HEK293 (cell line): ENCODE measurements at regions not wholly inside any gene's neighbourhood (a gene's known extent, or its start where the extent isn't known, plus 50 kb on each side); places are given as distances from the start of the nearest gene placed in this dataset.

Experiments used
- CTCF ChIA-PET: fragments of 350-600 bp; formaldehyde crosslinking; extraction: SDS; loops from one replicate; lab custom pipeline; 2021; ENCODE audit warnings: antibody characterized with exemption; lab: Yijun Ruan, JAX
- POLR2A ChIA-PET: fragments of 300-600 bp; formaldehyde crosslinking; extraction: SDS; loops from one replicate; lab custom pipeline; 2020; ENCODE audit warnings: antibody characterized with exemption, inconsistent platforms; lab: Yijun Ruan, JAX
- H3K27ac ChIP-seq: fragments of 200-500 bp; sonication (Bioruptor generic); 2 replicates; pipeline ENCODE4 v1.5.1; 2014; ENCODE audit warnings: low read depth, low read length, control low read depth, inconsistent platforms; ENCODE audit errors: extremely low read depth
- H3K36me3 ChIP-seq, 2 experiments: fragments of 200-500 bp in 1 of 2; sonication (Bioruptor generic) in 1 of 2; 1 replicate in 1 of 2; 2 replicates in 1 of 2; pipeline ENCODE4 v1.5.1; 2014 to 2017; ENCODE audit warnings: inconsistent platforms in 2 of 2, low read length in 2 of 2; ENCODE audit not compliant: control insufficient read depth in 2 of 2, insufficient read depth in 1 of 2
- H3K4me1 ChIP-seq: fragments of 200-500 bp; sonication (Bioruptor generic); 2 replicates; pipeline ENCODE4 v1.5.1; 2014; ENCODE audit warnings: mild to moderate bottlenecking, low read length, inconsistent platforms; ENCODE audit not compliant: control insufficient read depth, insufficient read depth
- H3K4me3 ChIP-seq: 2 replicates; pipeline ENCODE4 v1.5.1; 2011; ENCODE audit warnings: low read depth, mild to moderate bottlenecking, control low read depth, low read length, moderate library complexity
- H3K9me3 ChIP-seq: fragments of 200-500 bp; sonication (Bioruptor generic); 2 replicates; pipeline ENCODE4 v1.5.1; 2014; ENCODE audit warnings: low read depth, low read length, inconsistent platforms; ENCODE audit not compliant: control insufficient read depth, insufficient read depth
- ATF2 ChIP-seq: fragments of 450-650 bp; formaldehyde crosslinking; IDR thresholded peaks from 2 replicates; pipeline ENCODE4 v1.5.1; 2016; ENCODE audit warnings: missing biosample characterization, missing genetic modification characterization, low read depth
- KLF8 ChIP-seq: fragments of 450-650 bp; formaldehyde crosslinking; IDR thresholded peaks from 2 replicates; pipeline ENCODE4 v1.5.1; 2016; ENCODE audit warnings: missing biosample characterization, missing genetic modification characterization
- SETDB1 ChIP-seq: IDR thresholded peaks from one replicate; pipeline ENCODE4 v1.6.1; 2017; ENCODE audit warnings: mild to moderate bottlenecking, low read length, moderate library complexity, mixed read lengths; ENCODE audit not compliant: insufficient read length
- TRIM28 ChIP-seq: IDR thresholded peaks from 2 replicates; pipeline ENCODE4 v1.6.1; 2011; ENCODE audit warnings: low read length, control low read depth, borderline replicate concordance
- ZBTB17 ChIP-seq: fragments of 450-650 bp; formaldehyde crosslinking; IDR thresholded peaks from 2 replicates; pipeline ENCODE4 v1.5.1; 2016; ENCODE audit warnings: missing biosample characterization, missing genetic modification characterization
- ZFP37 ChIP-seq: fragments of 450-650 bp; formaldehyde crosslinking; IDR thresholded peaks from 2 replicates; pipeline ENCODE4 v1.5.1; 2016; ENCODE audit warnings: missing biosample characterization, missing genetic modification characterization
- ZNF211 ChIP-seq: fragments of 450-650 bp; formaldehyde crosslinking; IDR thresholded peaks from 2 replicates; pipeline ENCODE4 v1.5.1; 2016; ENCODE audit warnings: low read depth, missing biosample characterization, missing genetic modification characterization
- ZNF274 ChIP-seq, 2 experiments: fragments of 200-500 bp in 1 of 2; fragments of 450-650 bp in 1 of 2; sonication (Bioruptor generic) in 1 of 2; formaldehyde crosslinking in 1 of 2; IDR thresholded peaks; 2 replicates each; pipeline versions ENCODE4 v1.5.1 to v1.6.1; 2014 to 2016; ENCODE audit warnings: borderline replicate concordance in 1 of 2, inconsistent platforms in 1 of 2, low read length in 1 of 2, missing biosample characterization in 1 of 2, missing genetic modification characterization in 1 of 2
- ZNF433 ChIP-seq: fragments of 450-650 bp; formaldehyde crosslinking; IDR thresholded peaks from 2 replicates; pipeline ENCODE4 v1.5.1; 2016; ENCODE audit warnings: missing biosample characterization, missing genetic modification characterization, low read depth
- ZNF521 ChIP-seq: fragments of 450-650 bp; formaldehyde crosslinking; IDR thresholded peaks from 2 replicates; pipeline ENCODE4 v1.5.1; 2017; ENCODE audit warnings: missing biosample characterization, mild to moderate bottlenecking, missing genetic modification characterization
- ZNF571 ChIP-seq: fragments of 450-650 bp; formaldehyde crosslinking; IDR thresholded peaks from 2 replicates; pipeline ENCODE4 v1.5.0; 2017; ENCODE audit warnings: missing biosample characterization, missing genetic modification characterization
- ZNF596 ChIP-seq: fragments of 450-650 bp; IDR thresholded peaks from 2 replicates; pipeline ENCODE4 v1.5.0; 2018; ENCODE audit warnings: missing biosample characterization, mild to moderate bottlenecking, missing genetic modification characterization, moderate library complexity
- ZNF610 ChIP-seq: fragments of 450-650 bp; formaldehyde crosslinking; IDR thresholded peaks from 2 replicates; pipeline ENCODE4 v1.5.1; 2016; ENCODE audit warnings: missing biosample characterization, missing genetic modification characterization, borderline replicate concordance
- ZNF629 ChIP-seq: fragments of 450-650 bp; formaldehyde crosslinking; IDR thresholded peaks from 2 replicates; pipeline ENCODE4 v1.5.1; 2017; ENCODE audit warnings: missing biosample characterization, missing genetic modification characterization
- ZNF670 ChIP-seq: fragments of 450-650 bp; formaldehyde crosslinking; IDR thresholded peaks from 2 replicates; pipeline ENCODE4 v1.5.1; 2016; ENCODE audit warnings: missing biosample characterization, missing genetic modification characterization, low read depth
- ZNF677 ChIP-seq: fragments of 450-650 bp; IDR thresholded peaks from 2 replicates; pipeline ENCODE4 v1.5.0; 2018; ENCODE audit warnings: missing biosample characterization, mild to moderate bottlenecking, missing genetic modification characterization, moderate library complexity
- ZNF768 ChIP-seq: fragments of 450-650 bp; formaldehyde crosslinking; IDR thresholded peaks from 2 replicates; pipeline ENCODE4 v1.5.1; 2018; ENCODE audit warnings: missing biosample characterization, mild to moderate bottlenecking, missing genetic modification characterization
- ZNF777 ChIP-seq: fragments of 450-650 bp; formaldehyde crosslinking; IDR thresholded peaks from 2 replicates; pipeline ENCODE4 v1.5.1; 2017; ENCODE audit warnings: missing biosample characterization, missing genetic modification characterization, borderline replicate concordance
- ZNF791 ChIP-seq: fragments of 450-650 bp; formaldehyde crosslinking; IDR thresholded peaks from 2 replicates; pipeline ENCODE4 v1.5.1; 2016; ENCODE audit warnings: missing biosample characterization, missing genetic modification characterization
- ZNF843 ChIP-seq: fragments of 450-650 bp; formaldehyde crosslinking; IDR thresholded peaks from 2 replicates; pipeline ENCODE4 v1.5.1; 2016; ENCODE audit warnings: missing biosample characterization, missing genetic modification characterization
- ZSCAN30 ChIP-seq: fragments of 450-650 bp; IDR thresholded peaks from 2 replicates; pipeline ENCODE4 v1.5.1; 2018; ENCODE audit warnings: missing biosample characterization, mild to moderate bottlenecking, missing genetic modification characterization, moderate library complexity
- TF ChIP-seq, protein P1 (sequence below): fragments of 450-650 bp; formaldehyde crosslinking; IDR thresholded peaks from 2 replicates; pipeline ENCODE4 v1.5.1; 2016; ENCODE audit warnings: missing biosample characterization, missing genetic modification characterization, low read depth
- TF ChIP-seq, protein P2 (sequence below): fragments of 450-650 bp; formaldehyde crosslinking; IDR thresholded peaks from 2 replicates; pipeline ENCODE4 v1.5.1; 2016; ENCODE audit warnings: missing biosample characterization, missing genetic modification characterization

GRCh38 chr2:234165421-234165820, 114.9 kb downstream of the SPP2 start (continued):
- no peak for TF ChIP-seq ZNF274 (IDR thresholded peaks at IDR 0.05; ENCODE audit: low read length)
- TF ChIP-seq ZNF274 (tag by site-specific recombination; IDR thresholded peaks at IDR 0.05; ENCODE audit: borderline replicate concordance), result no peak
- no peak for TF ChIP-seq ZBTB17 (tag by site-specific recombination)

GRCh38 chr2:234164493-234165413, 114.3 kb downstream of the SPP2 start:
- CTCF ChIA-PET, result no interaction called here
- H3K27ac ChIP-seq, result no peak overlapping the region
- POLR2A ChIA-PET, result no interaction called here
- no peaks in the 10 kb centered on the region for H3K9me3 ChIP-seq
- H3K36me3 ChIP-seq, result no peaks in the 10 kb centered on the region
- no peak overlapping the region for H3K4me3 ChIP-seq
- TF ChIP-seq ZNF211 (tag by site-specific recombination) (no peak), ZNF433 (tag by site-specific recombination) (no peak), ZNF791 (tag by site-specific recombination) (no peak), ATF2 (no peak), ZNF596 (no peak), ZNF629 (tag by site-specific recombination) (no peak), ZNF521 (no peak), ZNF677 (tag by site-specific recombination) (no peak)
- TF ChIP-seq, all 188 proteins: peak for 0
- H3K4me1 ChIP-seq, result no peaks in the 10 kb centered on the region

DNA sequence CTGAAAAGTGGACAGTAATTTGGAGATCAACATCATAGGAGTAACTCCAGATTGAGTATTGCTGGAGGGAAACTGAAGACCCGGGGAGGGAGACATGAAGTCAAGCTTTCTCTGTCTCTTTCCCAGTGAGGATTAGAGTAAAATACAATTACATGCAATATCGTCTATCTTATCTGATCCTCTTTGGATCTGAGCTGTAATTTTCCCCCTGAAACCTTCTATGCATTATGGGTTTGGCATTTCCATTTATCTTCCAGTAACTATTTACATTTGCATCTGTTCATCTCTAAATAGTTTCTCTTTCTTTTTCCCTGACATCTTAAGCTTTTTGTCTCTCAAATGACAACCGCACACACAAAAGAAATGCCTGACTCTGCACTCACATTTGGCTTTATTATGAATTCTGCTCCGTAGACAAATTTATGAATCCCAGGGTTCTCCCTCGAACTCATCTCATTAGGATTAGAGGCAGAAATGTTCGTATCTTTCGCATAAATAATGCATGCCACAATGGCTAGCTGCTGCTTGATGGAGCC, 113.1 kb downstream of the SPP2 start:
- Histone ChIP-seq H3K27ac (no peak overlapping the region), H3K4me1 (peaks cover 4% of the 10 kb centered on the region; the same call in 1 of the 2 replicates), H3K36me3 (no peaks in the 10 kb centered on the region), H3K4me3 (no peak overlapping the region), H3K9me3 (no peaks in the 10 kb centered on the region)
- POLR2A ChIA-PET, result no interaction called here
- no peak for TF ChIP-seq ZFP37
- no peak for TF ChIP-seq ZNF843
- no peak for TF ChIP-seq KLF8 (tag by site-specific recombination)
- no peak for TF ChIP-seq ZSCAN30 (tag by site-specific recombination)
- no peak for TF ChIP-seq ZNF274 (IDR thresholded peaks at IDR 0.05; ENCODE audit: low read length)
- no peak for TF ChIP-seq ZNF274 (tag by site-specific recombination; IDR thresholded peaks at IDR 0.05; ENCODE audit: borderline replicate concordance)
- CTCF ChIA-PET, result no interaction called here

GRCh38 chr2:234162861-234163260, 112.4 kb downstream of the SPP2 start:
- ChIA-PET POLR2A (no interaction called here), CTCF (interaction anchor here (0.6 kb wide), 1 partner anchor 248 kb away, joined by 3 read pairs; no protein-coding TSS in a partner anchor)
- no peaks in the 10 kb centered on the region for H3K36me3 ChIP-seq
- H3K9me3 ChIP-seq, result no peaks in the 10 kb centered on the region
- H3K4me1 ChIP-seq, result peaks cover 11% of the 10 kb centered on the region; the same call in 1 of the 2 replicates
- H3K4me3 ChIP-seq, result no peak overlapping the region
- H3K27ac ChIP-seq, result no peak overlapping the region
- TF ChIP-seq, protein P1, sequence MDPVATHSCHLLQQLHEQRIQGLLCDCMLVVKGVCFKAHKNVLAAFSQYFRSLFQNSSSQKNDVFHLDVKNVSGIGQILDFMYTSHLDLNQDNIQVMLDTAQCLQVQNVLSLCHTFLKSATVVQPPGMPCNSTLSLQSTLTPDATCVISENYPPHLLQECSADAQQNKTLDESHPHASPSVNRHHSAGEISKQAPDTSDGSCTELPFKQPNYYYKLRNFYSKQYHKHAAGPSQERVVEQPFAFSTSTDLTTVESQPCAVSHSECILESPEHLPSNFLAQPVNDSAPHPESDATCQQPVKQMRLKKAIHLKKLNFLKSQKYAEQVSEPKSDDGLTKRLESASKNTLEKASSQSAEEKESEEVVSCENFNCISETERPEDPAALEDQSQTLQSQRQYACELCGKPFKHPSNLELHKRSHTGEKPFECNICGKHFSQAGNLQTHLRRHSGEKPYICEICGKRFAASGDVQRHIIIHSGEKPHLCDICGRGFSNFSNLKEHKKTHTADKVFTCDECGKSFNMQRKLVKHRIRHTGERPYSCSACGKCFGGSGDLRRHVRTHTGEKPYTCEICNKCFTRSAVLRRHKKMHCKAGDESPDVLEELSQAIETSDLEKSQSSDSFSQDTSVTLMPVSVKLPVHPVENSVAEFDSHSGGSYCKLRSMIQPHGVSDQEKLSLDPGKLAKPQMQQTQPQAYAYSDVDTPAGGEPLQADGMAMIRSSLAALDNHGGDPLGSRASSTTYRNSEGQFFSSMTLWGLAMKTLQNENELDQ (tag by site-specific recombination), result no peak
- no peak for TF ChIP-seq ZNF610 (tag by site-specific recombination)
- no peak for TF ChIP-seq ZNF571
- TF ChIP-seq, protein P2, sequence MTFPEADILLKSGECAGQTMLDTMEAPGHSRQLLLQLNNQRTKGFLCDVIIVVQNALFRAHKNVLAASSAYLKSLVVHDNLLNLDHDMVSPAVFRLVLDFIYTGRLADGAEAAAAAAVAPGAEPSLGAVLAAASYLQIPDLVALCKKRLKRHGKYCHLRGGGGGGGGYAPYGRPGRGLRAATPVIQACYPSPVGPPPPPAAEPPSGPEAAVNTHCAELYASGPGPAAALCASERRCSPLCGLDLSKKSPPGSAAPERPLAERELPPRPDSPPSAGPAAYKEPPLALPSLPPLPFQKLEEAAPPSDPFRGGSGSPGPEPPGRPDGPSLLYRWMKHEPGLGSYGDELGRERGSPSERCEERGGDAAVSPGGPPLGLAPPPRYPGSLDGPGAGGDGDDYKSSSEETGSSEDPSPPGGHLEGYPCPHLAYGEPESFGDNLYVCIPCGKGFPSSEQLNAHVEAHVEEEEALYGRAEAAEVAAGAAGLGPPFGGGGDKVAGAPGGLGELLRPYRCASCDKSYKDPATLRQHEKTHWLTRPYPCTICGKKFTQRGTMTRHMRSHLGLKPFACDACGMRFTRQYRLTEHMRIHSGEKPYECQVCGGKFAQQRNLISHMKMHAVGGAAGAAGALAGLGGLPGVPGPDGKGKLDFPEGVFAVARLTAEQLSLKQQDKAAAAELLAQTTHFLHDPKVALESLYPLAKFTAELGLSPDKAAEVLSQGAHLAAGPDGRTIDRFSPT (tag by site-specific recombination), result no peak
- no peak; the same call in 1 of the 2 replicates for TF ChIP-seq TRIM28
- no peak for TF ChIP-seq SETDB1
- TF ChIP-seq ZNF768 (tag by site-specific recombination), result no peak
- no peak for TF ChIP-seq ZNF777 (tag by site-specific recombination)
- no peak for TF ChIP-seq ZNF670 (tag by site-specific recombination)
